K562 (cell line): ENCODE measurements at regions not wholly inside any gene's neighbourhood (a gene's known extent, or its start where the extent isn't known, plus 50 kb on each side); places are given as distances from the start of the nearest gene placed in this dataset.

Experiments used
- ATAC-seq: fragments of 200-7000 bp; cut with Tn5 transposase; 3 replicates; pipeline ENCODE4 v1.9.1; 2020; ENCODE audit warnings: moderate library complexity
- BruUV-seq: library from RNA; stranded (reverse); fragments of 400-500 nt; replicated peaks from 2 replicates; lab custom pipeline; 2021; lab: Mats Ljungman, UMichigan
- CTCF ChIA-PET: fragments of 300-600 bp; formaldehyde crosslinking; extraction: SDS; loops from one replicate; lab custom pipeline; 2021; ENCODE audit warnings: low intra/inter-chr PET ratio; lab: Yijun Ruan, JAX
- POLR2A ChIA-PET: fragments of 300-600, 350-650 bp; sonication (Branson Sonifier 250); formaldehyde crosslinking; extraction: SDS; loops from one replicate; lab custom pipeline; 2021; ENCODE audit warnings: antibody characterized with exemption, inconsistent platforms; lab: Yijun Ruan, JAX
- DNase-seq, 4 experiments: peaks; one replicate each; pipeline versions ENCODE4 v3.0.0 to v3.0.0-alpha.2; 2011 to 2018; ENCODE audit warnings: low spot score in 3 of 4, mixed read lengths in 3 of 4; ENCODE audit errors: extremely low read depth in 1 of 4
- FAIRE-seq: peaks from 2 replicates; lab custom pipeline; 2011; peaks lifted over from hg19 to GRCh38; lab: Jason Lieb, UNC
- H2AFZ ChIP-seq: 2 replicates; pipeline ENCODE4 v1.6.0; 2011; ENCODE audit warnings: low read depth, low read length, control low read depth, inconsistent platforms
- H3K27ac ChIP-seq: fragments of 200-600 bp; 3 replicates; pipeline ENCODE4 v1.8.0; 2011; ENCODE audit warnings: low read depth, mild to moderate bottlenecking, control low read depth, inconsistent platforms, low read length, moderate library complexity, mixed read lengths; ENCODE audit errors: extremely low read depth
- H3K27me3 ChIP-seq, 2 experiments: fragments of 300-600 bp in 1 of 2; 2 replicates in 1 of 2; 3 replicates in 1 of 2; pipeline versions ENCODE4 v1.6.0 to v1.8.0; 2011; ENCODE audit warnings: inconsistent platforms in 2 of 2, low read length in 2 of 2, mild to moderate bottlenecking in 1 of 2, mixed read lengths in 1 of 2, moderate library complexity in 1 of 2; ENCODE audit not compliant: control insufficient read depth in 2 of 2, insufficient read depth in 2 of 2
- H3K36me3 ChIP-seq: fragments of 300-600 bp; 3 replicates; pipeline ENCODE4 v1.8.0; 2011; ENCODE audit warnings: mild to moderate bottlenecking, low read length, inconsistent platforms; ENCODE audit not compliant: control insufficient read depth, insufficient read depth
- H3K4me1 ChIP-seq, 2 experiments: fragments of 200-600 bp in 1 of 2; replicated peaks in 1 of 2; 2 replicates in 1 of 2; 3 replicates in 1 of 2; pipeline versions ENCODE4 v1.5.1 to v1.8.0; 2011; ENCODE audit warnings: inconsistent platforms in 2 of 2, low read length in 2 of 2, mild to moderate bottlenecking in 1 of 2, mixed read lengths in 1 of 2, moderate library complexity in 1 of 2; ENCODE audit not compliant: control insufficient read depth in 2 of 2, insufficient read depth in 2 of 2
- H3K4me2 ChIP-seq: 2 replicates; pipeline ENCODE4 v1.6.1; 2011; ENCODE audit warnings: low read length, control low read depth, inconsistent platforms, mixed read lengths; ENCODE audit not compliant: insufficient read depth
- H3K4me3 ChIP-seq: fragments of 200-600 bp; sonication (generic), shearing (Covaris generic); 2 replicates; pipeline ENCODE4 v1.5.1; 2016; ENCODE audit warnings: control low read depth, inconsistent platforms
- H3K79me2 ChIP-seq: fragments of 200-600 bp; 3 replicates; pipeline ENCODE4 v1.8.0; 2011; ENCODE audit warnings: low read length, inconsistent platforms; ENCODE audit not compliant: control insufficient read depth, insufficient read depth
- H3K9ac ChIP-seq, 2 experiments: 2 replicates each; pipeline versions ENCODE4 v1.6.0 to v1.6.1; 2011; ENCODE audit warnings: low read depth in 2 of 2, low read length in 2 of 2, control low read depth in 1 of 2, inconsistent platforms in 1 of 2, mild to moderate bottlenecking in 1 of 2, mixed read lengths in 1 of 2; ENCODE audit not compliant: insufficient read depth in 1 of 2
- H3K9me1 ChIP-seq: one replicate; pipeline ENCODE4 v1.6.0; 2011; ENCODE audit warnings: inconsistent platforms, mild to moderate bottlenecking, low read length, moderate library complexity; ENCODE audit not compliant: control insufficient read depth, insufficient read depth
- H3K9me3 ChIP-seq: replicated peaks from 2 replicates; pipeline ENCODE4 v1.5.1; 2011; ENCODE audit warnings: low read depth, low read length, inconsistent platforms; ENCODE audit not compliant: control insufficient read depth, insufficient read depth
- H4K20me1 ChIP-seq: replicated peaks from 2 replicates; pipeline ENCODE4 v1.6.1; 2011; ENCODE audit warnings: low read length, inconsistent platforms, mixed read lengths; ENCODE audit not compliant: control insufficient read depth, insufficient read depth
- CREB1 ChIP-seq, 2 experiments: sonication (generic) in 1 of 2; formaldehyde crosslinking in 1 of 2; IDR thresholded peaks; 2 replicates each; pipeline versions ENCODE4 v1.6.1 to v1.8.0; 2012 to 2022; ENCODE audit warnings: inconsistent platforms in 1 of 2, mild to moderate bottlenecking in 1 of 2, missing genetic modification reagents in 1 of 2, moderate library complexity in 1 of 2
- RAD21 ChIP-seq, 2 experiments: fragments of 250-450 bp in 1 of 2; fragments of 450-650 bp in 1 of 2; sonication (Bioruptor Pico) in 1 of 2; formaldehyde crosslinking in 1 of 2; IDR thresholded peaks in 1 of 2; conservative IDR thresholded peaks in 1 of 2; 2 replicates each; pipeline versions ENCODE4 v1.4.0 to v1.8.0; 2020 to 2022; ENCODE audit warnings: mild to moderate bottlenecking in 2 of 2, moderate library complexity in 1 of 2
- ZKSCAN3 ChIP-seq: fragments of 250-450 bp; sonication (Bioruptor Pico); IDR thresholded peaks from 2 replicates; pipeline ENCODE4 v1.4.0; 2020
- WGBS: fragments of 100-300 bp; shearing (Covaris generic); methylation state at CpG from one replicate; pipeline ENCODE4 v1.1.6; 2016; ENCODE audit warnings: low coverage, mixed read lengths; ENCODE audit not compliant: insufficient coverage; ENCODE audit errors: missing lambda C conversion rate; 5-methylcytosine and 5-hydroxymethylcytosine counted together
- in situ Hi-C: fragments of 300-500 bp; cut with MboI; formaldehyde crosslinking; loops from 4 replicates; pipeline ENCODE4 v1.15.0; 2018; ENCODE audit warnings: inconsistent platforms, mixed read lengths
- intact Hi-C: fragments of 100-400 bp; cut with micrococcal nuclease; formaldehyde crosslinking; loops from 2 replicates; pipeline ENCODE4 v1.14.2; 2022
- TF ChIP-seq, protein P1 (sequence below), 3 experiments: IDR thresholded peaks in 2 of 3; conservative IDR thresholded peaks in 1 of 3; 2 replicates each; pipeline ENCODE4 v1.5.1; 2011 to 2012; ENCODE audit warnings: low read length in 3 of 3, mild to moderate bottlenecking in 3 of 3, control low read depth in 2 of 3, improper control_type of control experiment in 1 of 3, inconsistent platforms in 1 of 3, low read depth in 1 of 3, mixed read lengths in 1 of 3, moderate library complexity in 1 of 3; ENCODE audit not compliant: insufficient read depth in 2 of 3
- TF ChIP-seq, protein P2 (sequence below): fragments of 250-450 bp; sonication (Bioruptor Pico); IDR thresholded peaks from 2 replicates; pipeline ENCODE4 v1.4.0; 2020; ENCODE audit warnings: mild to moderate bottlenecking, moderate library complexity, borderline replicate concordance

DNA sequence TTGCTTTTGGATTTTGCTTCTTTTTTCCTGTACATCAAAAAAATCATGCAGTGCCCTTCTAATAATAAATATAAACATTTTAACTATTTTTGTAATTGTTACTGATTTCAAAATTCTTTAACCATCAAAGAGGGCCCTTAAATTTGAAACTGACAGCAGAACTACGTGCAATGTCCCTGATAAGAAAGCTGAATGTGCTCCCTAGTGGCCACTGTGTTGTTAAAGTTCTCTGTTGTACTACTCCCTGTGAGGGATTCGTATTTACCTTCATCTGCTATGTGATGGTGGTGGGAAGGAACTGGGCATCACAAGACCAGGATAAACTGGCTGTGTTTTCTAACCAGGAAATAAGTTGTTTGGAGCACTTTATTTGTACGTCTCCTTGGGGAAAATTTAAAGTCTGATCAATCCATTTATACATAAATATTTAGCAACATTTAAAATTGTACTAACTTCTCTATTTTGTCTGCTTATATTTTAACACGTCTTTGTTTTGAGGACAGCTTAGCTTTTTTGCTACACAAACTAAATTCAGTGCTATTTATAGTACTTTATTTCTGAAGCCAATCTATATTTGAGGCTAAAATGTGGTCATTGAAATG, 322.4 kb downstream of the HGF start:
- Histone ChIP-seq H3K9me3 (no peaks in the 10 kb centered on the region), H3K9me1 (no peaks in the 10 kb centered on the region), H3K27ac (no peak overlapping the region), H4K20me1 (no peaks in the 10 kb centered on the region), H3K4me1 (no peaks in the 10 kb centered on the region), H3K27me3 (no peaks in the 10 kb centered on the region), H3K4me3 (no peak overlapping the region), H3K9ac (no peak overlapping the region), H3K79me2 (no peaks in the 10 kb centered on the region), H3K36me3 (no peaks in the 10 kb centered on the region), H2AFZ (no peak overlapping the region), H3K4me2 (no peak overlapping the region)
- TF ChIP-seq, protein P1, sequence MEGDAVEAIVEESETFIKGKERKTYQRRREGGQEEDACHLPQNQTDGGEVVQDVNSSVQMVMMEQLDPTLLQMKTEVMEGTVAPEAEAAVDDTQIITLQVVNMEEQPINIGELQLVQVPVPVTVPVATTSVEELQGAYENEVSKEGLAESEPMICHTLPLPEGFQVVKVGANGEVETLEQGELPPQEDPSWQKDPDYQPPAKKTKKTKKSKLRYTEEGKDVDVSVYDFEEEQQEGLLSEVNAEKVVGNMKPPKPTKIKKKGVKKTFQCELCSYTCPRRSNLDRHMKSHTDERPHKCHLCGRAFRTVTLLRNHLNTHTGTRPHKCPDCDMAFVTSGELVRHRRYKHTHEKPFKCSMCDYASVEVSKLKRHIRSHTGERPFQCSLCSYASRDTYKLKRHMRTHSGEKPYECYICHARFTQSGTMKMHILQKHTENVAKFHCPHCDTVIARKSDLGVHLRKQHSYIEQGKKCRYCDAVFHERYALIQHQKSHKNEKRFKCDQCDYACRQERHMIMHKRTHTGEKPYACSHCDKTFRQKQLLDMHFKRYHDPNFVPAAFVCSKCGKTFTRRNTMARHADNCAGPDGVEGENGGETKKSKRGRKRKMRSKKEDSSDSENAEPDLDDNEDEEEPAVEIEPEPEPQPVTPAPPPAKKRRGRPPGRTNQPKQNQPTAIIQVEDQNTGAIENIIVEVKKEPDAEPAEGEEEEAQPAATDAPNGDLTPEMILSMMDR (IDR thresholded peaks at IDR 0.05 in 2 of 3, conservative IDR thresholded peaks at IDR 0.05 in 1 of 3; ENCODE audit: insufficient read depth in 2 of 3, low read depth in 1 of 3, low read length in 3 of 3), result peak in 2 of 3 experiments; percentile 17 to 44; a peak in 2 of 6 replicates
- TF ChIP-seq ZKSCAN3 (CRISPR knock-in tag) (no peak), CREB1 (IDR thresholded peaks at IDR 0.05) (no peak), CREB1 (CRISPR knock-in tag; IDR thresholded peaks at IDR 0.05) (no peak), RAD21 (CRISPR knock-in tag; conservative IDR thresholded peaks at IDR 0.05 in 1 of 2, IDR thresholded peaks at IDR 0.05 in 1 of 2) (peak; percentile 19 to 35; a peak in 3 of 4 replicates)
- TF ChIP-seq, protein P2, sequence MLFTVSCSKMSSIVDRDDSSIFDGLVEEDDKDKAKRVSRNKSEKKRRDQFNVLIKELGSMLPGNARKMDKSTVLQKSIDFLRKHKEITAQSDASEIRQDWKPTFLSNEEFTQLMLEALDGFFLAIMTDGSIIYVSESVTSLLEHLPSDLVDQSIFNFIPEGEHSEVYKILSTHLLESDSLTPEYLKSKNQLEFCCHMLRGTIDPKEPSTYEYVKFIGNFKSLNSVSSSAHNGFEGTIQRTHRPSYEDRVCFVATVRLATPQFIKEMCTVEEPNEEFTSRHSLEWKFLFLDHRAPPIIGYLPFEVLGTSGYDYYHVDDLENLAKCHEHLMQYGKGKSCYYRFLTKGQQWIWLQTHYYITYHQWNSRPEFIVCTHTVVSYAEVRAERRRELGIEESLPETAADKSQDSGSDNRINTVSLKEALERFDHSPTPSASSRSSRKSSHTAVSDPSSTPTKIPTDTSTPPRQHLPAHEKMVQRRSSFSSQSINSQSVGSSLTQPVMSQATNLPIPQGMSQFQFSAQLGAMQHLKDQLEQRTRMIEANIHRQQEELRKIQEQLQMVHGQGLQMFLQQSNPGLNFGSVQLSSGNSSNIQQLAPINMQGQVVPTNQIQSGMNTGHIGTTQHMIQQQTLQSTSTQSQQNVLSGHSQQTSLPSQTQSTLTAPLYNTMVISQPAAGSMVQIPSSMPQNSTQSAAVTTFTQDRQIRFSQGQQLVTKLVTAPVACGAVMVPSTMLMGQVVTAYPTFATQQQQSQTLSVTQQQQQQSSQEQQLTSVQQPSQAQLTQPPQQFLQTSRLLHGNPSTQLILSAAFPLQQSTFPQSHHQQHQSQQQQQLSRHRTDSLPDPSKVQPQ (CRISPR knock-in tag), result no peak
- in situ Hi-C loops (no loop called here), intact Hi-C loops (loop anchor here (2.0 kb wide), 1 partner anchor 527 kb away; no protein-coding TSS in a partner anchor)
- DNase-seq (peak in 1 of 4 experiments; percentile 34), FAIRE-seq (no peak), ATAC-seq (peak; percentile 73)
- 4% methylated on average over 4 of the region's 4 CpGs for WGBS
- ChIA-PET POLR2A (interaction anchor here (0.6 kb wide), 1 partner anchor 690 kb away, joined by 3 read pairs; no protein-coding TSS in a partner anchor), CTCF (no interaction called here)
- no TSS peak for BruUV-seq
